Caco-2 (cell line): ENCODE measurements at regions not wholly inside any gene's neighbourhood (a gene's known extent, or its start where the extent isn't known, plus 50 kb on each side); places are given as distances from the start of the nearest gene placed in this dataset.
"Not testable (repeated sequence)": the region's sequence is repeated elsewhere in the genome, so short reads cannot be mapped to it uniquely, and the experiment has no call there.

Experiments used
- BruUV-seq: library from RNA; stranded (reverse); fragments of 400-500 nt; replicated peaks from 2 replicates; lab custom pipeline; 2021; lab: Mats Ljungman, UMichigan
- CTCF ChIA-PET: fragments of 300-600 bp; sonication (Branson Sonifier 250); formaldehyde crosslinking; loops from one replicate; lab custom pipeline; 2022; ENCODE audit warnings: antibody characterized with exemption; lab: Charles Lee
- POLR2A ChIA-PET: fragments of 300-600 bp; sonication (Branson Sonifier 250); formaldehyde crosslinking; loops from one replicate; lab custom pipeline; 2022; ENCODE audit warnings: antibody characterized with exemption; lab: Charles Lee
- DNase-seq, 2 experiments: peaks; one replicate each; pipeline versions ENCODE4 v3.0.0 to v3.0.0-alpha.2; 2020 to 2022
- H3K27me3 ChIP-seq: replicated peaks from 2 replicates; pipeline ENCODE4 v1.6.0; 2011; ENCODE audit warnings: low read length; ENCODE audit not compliant: control insufficient read depth, insufficient read depth
- H3K36me3 ChIP-seq: 2 replicates; pipeline ENCODE4 v1.5.1; 2011; ENCODE audit warnings: low read length; ENCODE audit not compliant: control insufficient read depth, insufficient read depth
- H3K4me1 ChIP-seq: fragments of 250-450 bp; sonication (Bioruptor Pico); 2 replicates; pipeline ENCODE4 v1.5.1; 2020; ENCODE audit warnings: mild to moderate bottlenecking
- H3K4me3 ChIP-seq: 2 replicates; pipeline ENCODE4 v1.5.1; 2011; ENCODE audit warnings: low read depth, mild to moderate bottlenecking, control low read depth, low read length
- H3K9me3 ChIP-seq: fragments of 250-450 bp; sonication (Bioruptor Pico); 2 replicates; pipeline ENCODE4 v1.5.1; 2020; ENCODE audit warnings: mild to moderate bottlenecking, moderate library complexity
- H3K27ac Mint-ChIP-seq: one replicate; pipeline ENCODE4 v1.8.0; 2022; ENCODE audit warnings: mixed read lengths; ENCODE audit not compliant: unreplicated experiment
- H3K27me3 Mint-ChIP-seq: one replicate; pipeline ENCODE4 v1.8.0; 2022; ENCODE audit warnings: mixed read lengths; ENCODE audit not compliant: insufficient read depth, unreplicated experiment
- H3K36me3 Mint-ChIP-seq: one replicate; pipeline ENCODE4 v1.8.0; 2022; ENCODE audit warnings: mild to moderate bottlenecking, mixed read lengths; ENCODE audit not compliant: insufficient read depth, unreplicated experiment
- H3K4me1 Mint-ChIP-seq: one replicate; pipeline ENCODE4 v1.8.0; 2022; ENCODE audit warnings: low read depth, mixed read lengths; ENCODE audit not compliant: unreplicated experiment
- H3K4me3 Mint-ChIP-seq: one replicate; pipeline ENCODE4 v1.8.0; 2022; ENCODE audit warnings: mild to moderate bottlenecking, moderate library complexity, mixed read lengths; ENCODE audit not compliant: unreplicated experiment
- H3K9me3 Mint-ChIP-seq: one replicate; pipeline ENCODE4 v1.8.0; 2022; ENCODE audit warnings: mixed read lengths; ENCODE audit not compliant: unreplicated experiment
- CTCF ChIP-seq, 2 experiments: fragments of 200-600 bp in 1 of 2; IDR thresholded peaks; 1 replicate in 1 of 2; 2 replicates in 1 of 2; pipeline versions ENCODE4 v1.5.1 to v1.8.0; 2011 to 2022; ENCODE audit warnings: antibody characterized with exemption in 1 of 2, control low read depth in 1 of 2, inconsistent platforms in 1 of 2, low read depth in 1 of 2, low read length in 1 of 2, mild to moderate bottlenecking in 1 of 2, moderate library complexity in 1 of 2; ENCODE audit not compliant: insufficient read depth in 1 of 2, severe bottlenecking in 1 of 2, unreplicated experiment in 1 of 2
- intact Hi-C: fragments of 100-400 bp; cut with micrococcal nuclease; formaldehyde crosslinking; loops from one replicate; pipeline ENCODE4 v1.10.0; 2022; ENCODE audit not compliant: unreplicated experiment

- H3K27me3 ChIP-seq: no peaks in the 10 kb centered on the region
- CTCF ChIA-PET: no interaction called here
- Mint-ChIP-seq H3K36me3 (no peaks in the 10 kb centered on the region), H3K27me3 (no peaks in the 10 kb centered on the region), H3K4me1 (no peaks in the 10 kb centered on the region), H3K27ac (no peak overlapping the region), H3K4me3 (no peak overlapping the region), H3K9me3 (no peaks in the 10 kb centered on the region)
- H3K4me3 ChIP-seq: no peak overlapping the region
- H3K36me3 ChIP-seq: no peaks in the 10 kb centered on the region
- no peak for TF ChIP-seq CTCF (IDR thresholded peaks at IDR 0.05; ENCODE audit: insufficient read depth in 1 of 2, low read depth in 1 of 2, low read length in 1 of 2, severe bottlenecking in 1 of 2, unreplicated experiment in 1 of 2)
- POLR2A ChIA-PET: no interaction called here
- intact Hi-C loops: no loop called here
- no peaks in the 10 kb centered on the region for H3K9me3 ChIP-seq
- DNase-seq: no peak
- BruUV-seq: no TSS peak
- H3K4me1 ChIP-seq: no peaks in the 10 kb centered on the region
Observed at GRCh38 chr4:94038195-94038594, 169.5 kb upstream of the SMARCAD1 start.

- Mint-ChIP-seq H3K9me3 (no peaks in the 10 kb centered on the region), H3K27ac (no peak overlapping the region), H3K27me3 (no peaks in the 10 kb centered on the region), H3K4me3 (no peak overlapping the region), H3K36me3 (no peaks in the 10 kb centered on the region), H3K4me1 (no peaks in the 10 kb centered on the region)
- Histone ChIP-seq H3K4me1 (no peaks in the 10 kb centered on the region), H3K9me3 (no peaks in the 10 kb centered on the region), H3K4me3 (no peak overlapping the region), H3K36me3 (no peaks in the 10 kb centered on the region), H3K27me3 (no peaks in the 10 kb centered on the region)
- BruUV-seq: no TSS peak
- DNase-seq: no peak
- POLR2A ChIA-PET: no interaction called here
- no peak for TF ChIP-seq CTCF (IDR thresholded peaks at IDR 0.05; ENCODE audit: insufficient read depth in 1 of 2, low read depth in 1 of 2, low read length in 1 of 2, severe bottlenecking in 1 of 2, unreplicated experiment in 1 of 2)
- intact Hi-C loops: no loop called here
- CTCF ChIA-PET: no interaction called here
Observed at GRCh38 chr4:94039226-94039625, 168.4 kb upstream of the SMARCAD1 start.

GRCh38 chr4:94044471-94044870 lies 163.2 kb upstream of the SMARCAD1 start:
- H3K4me1 ChIP-seq, H3K4me3 ChIP-seq, DNase-seq, BruUV-seq, H3K36me3 Mint-ChIP-seq, H3K27ac Mint-ChIP-seq, CTCF ChIA-PET, H3K4me1 Mint-ChIP-seq, H3K27me3 Mint-ChIP-seq, H3K27me3 ChIP-seq, H3K9me3 Mint-ChIP-seq, H3K36me3 ChIP-seq, H3K4me3 Mint-ChIP-seq, POLR2A ChIA-PET, H3K9me3 ChIP-seq, intact Hi-C loops: not testable (repeated sequence)

GRCh38 chr4:94063084-94063483 lies 144.6 kb upstream of the SMARCAD1 start:
- CTCF ChIA-PET: no interaction called here
- no peaks in the 10 kb centered on the region for H3K27me3 Mint-ChIP-seq

More at GRCh38 chr4:94063084-94063483, 144.6 kb upstream of the SMARCAD1 start:
- Mint-ChIP-seq H3K36me3 (no peaks in the 10 kb centered on the region), H3K4me3 (no peak overlapping the region), H3K9me3 (no peaks in the 10 kb centered on the region), H3K4me1 (no peaks in the 10 kb centered on the region), H3K27ac (no peak overlapping the region)
- no peaks in the 10 kb centered on the region for H3K27me3 ChIP-seq
- no peaks in the 10 kb centered on the region for H3K4me1 ChIP-seq
- H3K4me3 ChIP-seq: no peak overlapping the region
- no peak for TF ChIP-seq CTCF (IDR thresholded peaks at IDR 0.05; ENCODE audit: insufficient read depth in 1 of 2, low read depth in 1 of 2, low read length in 1 of 2, severe bottlenecking in 1 of 2, unreplicated experiment in 1 of 2)
- no peaks in the 10 kb centered on the region for H3K9me3 ChIP-seq
- BruUV-seq: no TSS peak
- H3K36me3 ChIP-seq: no peaks in the 10 kb centered on the region
- POLR2A ChIA-PET: no interaction called here
- no peak for DNase-seq
- intact Hi-C loops: no loop called here
